Smooth muscle cell (in vitro differentiated cells): ENCODE measurements at regions not wholly inside any gene's neighbourhood (a gene's known extent, or its start where the extent isn't known, plus 50 kb on each side); places are given as distances from the start of the nearest gene placed in this dataset.

Source experiments
- DNase-seq: peaks from one replicate; lab custom pipeline; 2025; ENCODE audit not compliant: unreplicated experiment; lab: John Stamatoyannopoulos, UW
- H2AFZ ChIP-seq: fragments of 200-600 bp; sonication (generic); 2 replicates; pipeline ENCODE4 v1.6.0; 2016; ENCODE audit warnings: antibody characterized with exemption, low read depth, mild to moderate bottlenecking
- H3F3A ChIP-seq: fragments of 200-600 bp; sonication (generic); 2 replicates; pipeline ENCODE4 v1.6.0; 2017; ENCODE audit warnings: antibody characterized with exemption, low read depth
- H3K27ac ChIP-seq: fragments of 200-600 bp; sonication (generic); 2 replicates; pipeline ENCODE4 v1.5.1; 2016; ENCODE audit warnings: low read depth, mild to moderate bottlenecking
- H3K27me3 ChIP-seq: fragments of 200-600 bp; sonication (generic); 2 replicates; pipeline ENCODE4 v1.6.1; 2016; ENCODE audit warnings: low read depth, mild to moderate bottlenecking
- H3K36me3 ChIP-seq: fragments of 200-600 bp; sonication (generic); 2 replicates; pipeline ENCODE4 v1.5.1; 2016; ENCODE audit warnings: low read depth
- H3K4me1 ChIP-seq: fragments of 200-600 bp; sonication (generic); 2 replicates; pipeline ENCODE4 v1.5.1; 2016; ENCODE audit warnings: low read depth
- H3K4me2 ChIP-seq: fragments of 200-600 bp; sonication (generic); 2 replicates; pipeline ENCODE4 v1.6.0; 2016; ENCODE audit warnings: mild to moderate bottlenecking
- H3K4me3 ChIP-seq: fragments of 200-600 bp; sonication (generic); 2 replicates; pipeline ENCODE4 v1.5.1; 2016; ENCODE audit warnings: mild to moderate bottlenecking
- H3K79me2 ChIP-seq: fragments of 200-600 bp; sonication (generic); 2 replicates; pipeline ENCODE4 v1.6.0; 2016; ENCODE audit warnings: low read depth, mild to moderate bottlenecking
- H3K9ac ChIP-seq: fragments of 200-600 bp; sonication (generic); 2 replicates; pipeline ENCODE4 v1.6.0; 2016; ENCODE audit warnings: low read depth
- H3K9me3 ChIP-seq: fragments of 200-600 bp; sonication (generic); replicated peaks from 2 replicates; pipeline ENCODE4 v1.5.1; 2016; ENCODE audit warnings: low read depth
- H4K20me1 ChIP-seq: fragments of 200-600 bp; sonication (generic); 2 replicates; pipeline ENCODE4 v1.6.0; 2016; ENCODE audit warnings: low read depth
- WGBS: methylation state at CpG from one replicate; pipeline ENCODE4 v1.1.7; 2016; ENCODE audit warnings: low lambda C conversion rate; 5-methylcytosine and 5-hydroxymethylcytosine counted together
- TF ChIP-seq, protein P1 (sequence below): fragments of 200-600 bp; sonication (generic); IDR thresholded peaks from 2 replicates; pipeline ENCODE4 v1.5.1; 2017; ENCODE audit warnings: borderline replicate concordance, mild to moderate bottlenecking, antibody characterized with exemption; ENCODE audit not compliant: insufficient read depth, poor library complexity, severe bottlenecking

DNA sequence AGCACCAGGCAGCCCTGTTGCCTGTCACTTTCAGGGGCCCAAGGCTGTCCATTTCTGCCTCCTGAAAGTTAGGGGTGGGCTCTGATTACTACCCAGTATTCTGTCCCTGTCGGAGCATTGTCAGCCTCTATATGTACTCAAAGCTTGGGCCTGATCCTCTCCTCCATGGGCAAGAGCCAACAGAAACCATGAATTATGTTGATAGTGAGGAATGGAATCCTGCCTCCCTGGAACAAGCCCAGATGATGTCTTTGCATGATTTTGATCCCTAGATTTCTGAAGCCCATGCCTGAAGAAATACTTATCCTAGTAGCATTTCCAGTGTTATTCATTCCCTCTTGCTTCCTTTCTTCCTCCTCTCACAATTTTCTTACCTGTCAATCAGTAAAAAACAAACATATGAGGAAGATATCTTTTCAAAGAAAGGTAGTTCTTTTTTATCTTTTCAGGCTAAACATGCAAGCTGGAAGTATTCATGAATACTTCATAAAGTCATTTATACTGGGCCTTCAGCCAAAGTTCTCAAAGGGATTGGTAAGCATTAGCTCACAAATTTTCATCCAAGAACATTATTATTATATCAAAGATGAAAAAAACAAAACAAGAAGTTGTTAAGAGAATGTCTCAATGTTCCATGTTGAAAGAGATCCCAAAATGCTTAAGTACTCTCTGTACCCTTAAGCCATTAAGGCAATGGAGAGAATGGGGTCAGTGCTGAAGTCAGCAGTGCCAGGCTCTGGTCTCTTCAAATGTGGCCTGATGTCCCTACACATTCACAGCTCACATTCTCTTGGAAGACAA is 171.7 kb downstream of the NHLRC3 start:
- Histone ChIP-seq H3K4me1 (no peaks in the 10 kb centered on the region), H3K9me3 (no peaks in the 10 kb centered on the region), H3K9ac (no peak overlapping the region), H3F3A (no peaks in the 10 kb centered on the region), H4K20me1 (no peaks in the 10 kb centered on the region), H3K4me3 (no peak overlapping the region), H3K27ac (no peak overlapping the region), H3K27me3 (no peaks in the 10 kb centered on the region), H3K36me3 (no peaks in the 10 kb centered on the region), H3K79me2 (no peaks in the 10 kb centered on the region), H3K4me2 (no peak overlapping the region), H2AFZ (no peak overlapping the region)
- TF ChIP-seq, protein P1, sequence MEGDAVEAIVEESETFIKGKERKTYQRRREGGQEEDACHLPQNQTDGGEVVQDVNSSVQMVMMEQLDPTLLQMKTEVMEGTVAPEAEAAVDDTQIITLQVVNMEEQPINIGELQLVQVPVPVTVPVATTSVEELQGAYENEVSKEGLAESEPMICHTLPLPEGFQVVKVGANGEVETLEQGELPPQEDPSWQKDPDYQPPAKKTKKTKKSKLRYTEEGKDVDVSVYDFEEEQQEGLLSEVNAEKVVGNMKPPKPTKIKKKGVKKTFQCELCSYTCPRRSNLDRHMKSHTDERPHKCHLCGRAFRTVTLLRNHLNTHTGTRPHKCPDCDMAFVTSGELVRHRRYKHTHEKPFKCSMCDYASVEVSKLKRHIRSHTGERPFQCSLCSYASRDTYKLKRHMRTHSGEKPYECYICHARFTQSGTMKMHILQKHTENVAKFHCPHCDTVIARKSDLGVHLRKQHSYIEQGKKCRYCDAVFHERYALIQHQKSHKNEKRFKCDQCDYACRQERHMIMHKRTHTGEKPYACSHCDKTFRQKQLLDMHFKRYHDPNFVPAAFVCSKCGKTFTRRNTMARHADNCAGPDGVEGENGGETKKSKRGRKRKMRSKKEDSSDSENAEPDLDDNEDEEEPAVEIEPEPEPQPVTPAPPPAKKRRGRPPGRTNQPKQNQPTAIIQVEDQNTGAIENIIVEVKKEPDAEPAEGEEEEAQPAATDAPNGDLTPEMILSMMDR = no peak
- WGBS = 93% methylated on average over 1 of the region's 1 CpG
- DNase-seq = no peak

- Histone ChIP-seq H3K4me1 (no peaks in the 10 kb centered on the region), H2AFZ (no peak overlapping the region), H3K9me3 (no peaks in the 10 kb centered on the region), H3K79me2 (no peaks in the 10 kb centered on the region), H3F3A (no peaks in the 10 kb centered on the region), H3K27ac (no peak overlapping the region), H3K36me3 (no peaks in the 10 kb centered on the region), H3K4me3 (no peak overlapping the region), H3K9ac (no peak overlapping the region), H4K20me1 (no peaks in the 10 kb centered on the region), H3K27me3 (no peaks in the 10 kb centered on the region), H3K4me2 (no peak overlapping the region)
- no peak for DNase-seq
- 84% methylated on average over 1 of the region's 1 CpG for WGBS
- TF ChIP-seq, protein P1 = no peak
These were observed 172.8 kb downstream of the NHLRC3 start for GRCh38 chr13:39210961-39211534.

GRCh38 chr13:39215971-39216370 is 177.7 kb downstream of the NHLRC3 start:
- Histone ChIP-seq H3K4me3 (no peak overlapping the region), H3K36me3 (no peaks in the 10 kb centered on the region), H3K79me2 (no peaks in the 10 kb centered on the region), H4K20me1 (no peaks in the 10 kb centered on the region), H3K27me3 (no peaks in the 10 kb centered on the region), H3K9me3 (no peaks in the 10 kb centered on the region), H3F3A (no peaks in the 10 kb centered on the region), H3K4me2 (no peak overlapping the region), H2AFZ (no peak overlapping the region), H3K4me1 (no peaks in the 10 kb centered on the region), H3K27ac (no peak overlapping the region), H3K9ac (no peak overlapping the region)
- DNase-seq = no peak
- WGBS = 97% methylated on average over 8 of the region's 8 CpGs
- TF ChIP-seq, protein P1 = no peak
